22Rv1 (cell line): ENCODE measurements at regions not wholly inside any gene's neighbourhood (a gene's known extent, or its start where the extent isn't known, plus 50 kb on each side); places are given as distances from the start of the nearest gene placed in this dataset.

Experiments
- ZFX ChIP-seq: fragments of 450-650 bp; IDR thresholded peaks from 2 replicates; pipeline ENCODE4 v1.6.1; 2017; ENCODE audit warnings: antibody characterized with exemption, borderline replicate concordance
- TF ChIP-seq, protein P1 (sequence below): fragments of 450-650 bp; IDR thresholded peaks from 2 replicates; pipeline ENCODE4 v1.5.1; 2017; ENCODE audit warnings: mild to moderate bottlenecking

DNA sequence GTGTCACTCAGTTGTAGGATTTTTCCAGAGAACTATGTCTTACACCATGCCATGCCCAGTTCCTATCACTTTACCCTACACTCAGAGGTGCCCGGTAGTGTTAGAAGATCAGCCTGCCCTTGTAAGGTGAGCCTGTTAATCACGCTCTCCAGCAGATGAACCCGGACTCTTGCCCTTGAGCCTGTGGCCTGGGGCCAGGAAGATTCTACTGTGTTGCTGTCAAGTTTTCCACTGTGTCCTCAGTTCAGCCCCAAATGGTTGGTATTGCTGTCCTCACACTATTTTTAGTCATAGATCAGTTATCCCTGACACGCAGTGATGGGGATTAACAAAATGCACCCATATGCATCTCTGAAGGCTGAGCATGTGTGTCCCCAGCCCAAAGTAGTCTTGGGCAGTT lies 105.0 kb upstream of the SPAG17 start:
- TF ChIP-seq, protein P1, sequence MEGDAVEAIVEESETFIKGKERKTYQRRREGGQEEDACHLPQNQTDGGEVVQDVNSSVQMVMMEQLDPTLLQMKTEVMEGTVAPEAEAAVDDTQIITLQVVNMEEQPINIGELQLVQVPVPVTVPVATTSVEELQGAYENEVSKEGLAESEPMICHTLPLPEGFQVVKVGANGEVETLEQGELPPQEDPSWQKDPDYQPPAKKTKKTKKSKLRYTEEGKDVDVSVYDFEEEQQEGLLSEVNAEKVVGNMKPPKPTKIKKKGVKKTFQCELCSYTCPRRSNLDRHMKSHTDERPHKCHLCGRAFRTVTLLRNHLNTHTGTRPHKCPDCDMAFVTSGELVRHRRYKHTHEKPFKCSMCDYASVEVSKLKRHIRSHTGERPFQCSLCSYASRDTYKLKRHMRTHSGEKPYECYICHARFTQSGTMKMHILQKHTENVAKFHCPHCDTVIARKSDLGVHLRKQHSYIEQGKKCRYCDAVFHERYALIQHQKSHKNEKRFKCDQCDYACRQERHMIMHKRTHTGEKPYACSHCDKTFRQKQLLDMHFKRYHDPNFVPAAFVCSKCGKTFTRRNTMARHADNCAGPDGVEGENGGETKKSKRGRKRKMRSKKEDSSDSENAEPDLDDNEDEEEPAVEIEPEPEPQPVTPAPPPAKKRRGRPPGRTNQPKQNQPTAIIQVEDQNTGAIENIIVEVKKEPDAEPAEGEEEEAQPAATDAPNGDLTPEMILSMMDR, result no peak
- no peak for TF ChIP-seq ZFX
